Astrocyte (in vitro differentiated cells and primary cell): ENCODE measurements at regions not wholly inside any gene's neighbourhood (a gene's known extent, or its start where the extent isn't known, plus 50 kb on each side); places are given as distances from the start of the nearest gene placed in this dataset.
"Not testable (repeated sequence)": the region's sequence is repeated elsewhere in the genome, so short reads cannot be mapped to it uniquely, and the experiment has no call there.

ENCODE experiments used
- DNase-seq: peaks from one replicate; pipeline ENCODE4 v3.0.0-alpha.2; 2010; ENCODE audit warnings: low read depth
- FAIRE-seq: peaks from 2 replicates; lab custom pipeline; 2011; peaks lifted over from hg19 to GRCh38; lab: Jason Lieb, UNC
- H2AFZ ChIP-seq: 2 replicates; pipeline ENCODE4 v1.6.0; 2012; ENCODE audit warnings: low read depth, low read length, inconsistent platforms
- H3K27ac ChIP-seq: 2 replicates; pipeline ENCODE4 v1.5.1; 2011; ENCODE audit warnings: low read depth, low read length, inconsistent platforms
- H3K27me3 ChIP-seq: 2 replicates; pipeline ENCODE4 v1.6.0; 2011; ENCODE audit warnings: low read length, inconsistent platforms; ENCODE audit not compliant: insufficient read depth
- H3K36me3 ChIP-seq: 2 replicates; pipeline ENCODE4 v1.5.1; 2011; ENCODE audit warnings: low read length, inconsistent platforms; ENCODE audit not compliant: insufficient read depth
- H3K4me1 ChIP-seq: 2 replicates; pipeline ENCODE4 v1.5.1; 2011; ENCODE audit warnings: low read length, inconsistent platforms; ENCODE audit not compliant: insufficient read depth
- H3K4me2 ChIP-seq: 2 replicates; pipeline ENCODE4 v1.6.0; 2012; ENCODE audit warnings: low read length, inconsistent platforms
- H3K4me3 ChIP-seq: 2 replicates; pipeline ENCODE4 v1.5.1; 2011; ENCODE audit warnings: low read depth, mild to moderate bottlenecking, low read length, inconsistent platforms; ENCODE audit not compliant: insufficient read depth
- H3K79me2 ChIP-seq: 2 replicates; pipeline ENCODE4 v1.6.0; 2012; ENCODE audit warnings: mild to moderate bottlenecking, low read length, inconsistent platforms; ENCODE audit not compliant: insufficient read depth
- H3K9ac ChIP-seq: 2 replicates; pipeline ENCODE4 v1.6.0; 2012; ENCODE audit warnings: mild to moderate bottlenecking, low read length, inconsistent platforms
- H3K9me3 ChIP-seq: 2 replicates; pipeline ENCODE4 v1.5.1; 2012; ENCODE audit warnings: low read depth, mild to moderate bottlenecking, low read length, inconsistent platforms; ENCODE audit not compliant: insufficient read depth
- H4K20me1 ChIP-seq: 2 replicates; pipeline ENCODE4 v1.6.0; 2012; ENCODE audit warnings: low read length, inconsistent platforms; ENCODE audit not compliant: insufficient read depth
- H3K27ac Mint-ChIP-seq: one replicate; pipeline ENCODE4 v1.8.0; 2021; ENCODE audit warnings: mild to moderate bottlenecking, mixed read lengths; ENCODE audit not compliant: unreplicated experiment
- H3K27me3 Mint-ChIP-seq: one replicate; pipeline ENCODE4 v1.8.0; 2021; ENCODE audit warnings: low read depth, mixed read lengths; ENCODE audit not compliant: unreplicated experiment
- H3K36me3 Mint-ChIP-seq: one replicate; pipeline ENCODE4 v1.8.0; 2021; ENCODE audit warnings: low read depth, mixed read lengths; ENCODE audit not compliant: unreplicated experiment
- H3K4me1 Mint-ChIP-seq: one replicate; pipeline ENCODE4 v1.8.0; 2021; ENCODE audit warnings: low read depth, mixed read lengths; ENCODE audit not compliant: unreplicated experiment
- H3K4me3 Mint-ChIP-seq: one replicate; pipeline ENCODE4 v1.8.0; 2021; ENCODE audit warnings: mild to moderate bottlenecking, moderate library complexity, mixed read lengths; ENCODE audit not compliant: unreplicated experiment
- H3K9me3 Mint-ChIP-seq: one replicate; pipeline ENCODE4 v1.8.0; 2021; ENCODE audit warnings: mild to moderate bottlenecking, mixed read lengths; ENCODE audit not compliant: unreplicated experiment
- CTCF ChIP-seq: IDR thresholded peaks from 2 replicates; pipeline ENCODE4 v1.5.1; 2011; ENCODE audit warnings: low read depth, mild to moderate bottlenecking, inconsistent platforms, low read length, moderate library complexity; ENCODE audit not compliant: insufficient read depth
- EZH2 ChIP-seq: IDR thresholded peaks from 2 replicates; pipeline ENCODE4 v1.6.1; 2012; ENCODE audit warnings: mild to moderate bottlenecking, low read length, inconsistent platforms; ENCODE audit not compliant: insufficient read depth

- no peaks in the 10 kb centered on the region for H3K4me1 ChIP-seq
- Mint-ChIP-seq H3K4me1 (no peaks in the 10 kb centered on the region), H3K36me3 (no peaks in the 10 kb centered on the region), H3K9me3 (no peaks in the 10 kb centered on the region), H3K4me3 (no peak overlapping the region), H3K27ac (no peak overlapping the region), H3K27me3 (no peaks in the 10 kb centered on the region)
- no peaks in the 10 kb centered on the region for H4K20me1 ChIP-seq
- DNase-seq, result no peak
- H3K36me3 ChIP-seq, result no peaks in the 10 kb centered on the region
- H3K27me3 ChIP-seq, result no peaks in the 10 kb centered on the region
- no peak for FAIRE-seq
- H3K79me2 ChIP-seq, result no peaks in the 10 kb centered on the region
- H3K9ac ChIP-seq, result no peak overlapping the region
- no peak overlapping the region for H3K4me2 ChIP-seq
- no peak overlapping the region for H3K27ac ChIP-seq
- no peaks in the 10 kb centered on the region for H3K9me3 ChIP-seq
- TF ChIP-seq EZH2, result no peak
- TF ChIP-seq CTCF, result no peak
- no peak overlapping the region for H2AFZ ChIP-seq
- no peak overlapping the region for H3K4me3 ChIP-seq
Observed at GRCh38 chr6:68186870-68187269, 448.2 kb upstream of the ADGRB3 start.

GRCh38 chr6:68182386-68182785 lies 452.7 kb upstream of the ADGRB3 start:
- Histone ChIP-seq H4K20me1 (no peaks in the 10 kb centered on the region), H2AFZ (no peak overlapping the region), H3K27me3 (no peaks in the 10 kb centered on the region), H3K36me3 (no peaks in the 10 kb centered on the region), H3K79me2 (no peaks in the 10 kb centered on the region), H3K9ac (no peak overlapping the region), H3K4me3 (no peak overlapping the region), H3K9me3 (peaks cover 5% of the 10 kb centered on the region), H3K4me1 (no peaks in the 10 kb centered on the region), H3K27ac (no peak overlapping the region), H3K4me2 (no peak overlapping the region)
- no peaks in the 10 kb centered on the region for H3K9me3 Mint-ChIP-seq
- no peaks in the 10 kb centered on the region for H3K4me1 Mint-ChIP-seq
- no peak for DNase-seq
- H3K4me3 Mint-ChIP-seq, result no peak overlapping the region
- FAIRE-seq, result no peak
- H3K27ac Mint-ChIP-seq, result no peak overlapping the region
- TF ChIP-seq EZH2 (no peak), CTCF (no peak)
- no peaks in the 10 kb centered on the region for H3K27me3 Mint-ChIP-seq
- no peaks in the 10 kb centered on the region for H3K36me3 Mint-ChIP-seq

GRCh38 chr6:68181027-68181426 lies 454.1 kb upstream of the ADGRB3 start:
- not testable (repeated sequence) for H2AFZ ChIP-seq, H3K27me3 ChIP-seq, H4K20me1 ChIP-seq, H3K27ac Mint-ChIP-seq, H3K4me3 Mint-ChIP-seq, H3K4me1 ChIP-seq, H3K9me3 Mint-ChIP-seq, H3K27me3 Mint-ChIP-seq, H3K4me1 Mint-ChIP-seq, H3K9ac ChIP-seq, H3K36me3 Mint-ChIP-seq, FAIRE-seq, H3K4me2 ChIP-seq, H3K9me3 ChIP-seq, H3K27ac ChIP-seq, H3K4me3 ChIP-seq, H3K79me2 ChIP-seq, DNase-seq, H3K36me3 ChIP-seq
